ENCODE measurements at regions not wholly inside any gene's neighbourhood (a gene's known extent, or its start where the extent isn't known, plus 50 kb on each side); places are given as distances from the start of the nearest gene placed in this dataset.

GRCh38 chr15:56788359-56788758 is 55.0 kb upstream of the ZNF280D start:
- H3K4me1 ChIP-seq (ENCODE audit: control insufficient read depth, extremely low read depth, insufficient read depth, low read length) = no peaks in the 10 kb centered on the region
- dilution Hi-C loops (cut with MboI; ENCODE audit: extremely low pct_ligation_motif_present, low sequenced_read_pairs) = no loop called here
- peaks cover 2% of the 10 kb centered on the region for H3K9me3 ChIP-seq (ENCODE audit: control insufficient read depth, low read depth, low read length)
- no peaks in the 10 kb centered on the region for H3K79me2 ChIP-seq (ENCODE audit: control insufficient read depth, insufficient read depth, low read length)
- no peak for TF ChIP-seq CTCF (optimal IDR thresholded peaks at IDR 0.05 in 1 of 3, IDR thresholded peaks at IDR 0.05 in 1 of 3, conservative IDR thresholded peaks at IDR 0.05 in 1 of 3; ENCODE audit: extremely low read depth in 1 of 3, insufficient read depth in 2 of 3, low read length in 3 of 3)
- no peak for TF ChIP-seq EZH2 (IDR thresholded peaks at IDR 0.05; ENCODE audit: low read length)
- DNase-seq (ENCODE audit: low read depth, low spot score) (no peak), FAIRE-seq (no peak)
- no peak overlapping the region for H3K27ac ChIP-seq (ENCODE audit: control insufficient read depth, insufficient read depth, low read length)
- H3K36me3 ChIP-seq (ENCODE audit: control insufficient read depth in 2 of 2, extremely low read depth in 1 of 2, insufficient read depth in 2 of 2, low read length in 2 of 2) = no peaks in the 10 kb centered on the region
- no peak overlapping the region for H3K9ac ChIP-seq (ENCODE audit: control insufficient read depth, extremely low read depth, insufficient read depth, low read length)
- no peak overlapping the region for H2AFZ ChIP-seq (ENCODE audit: control insufficient read depth, low read length)
- H3K4me3 ChIP-seq (ENCODE audit: control insufficient read depth in 2 of 3, extremely low read depth in 1 of 3, insufficient read depth in 2 of 3, low read depth in 1 of 3, low read length in 3 of 3) = no peak overlapping the region
- no peaks in the 10 kb centered on the region for H4K20me1 ChIP-seq (ENCODE audit: control insufficient read depth, extremely low read depth, insufficient read depth, low read length)
- H3K27me3 ChIP-seq (ENCODE audit: control insufficient read depth, extremely low read depth, insufficient read depth, low read length) = no peaks in the 10 kb centered on the region
- H3K9me1 ChIP-seq (ENCODE audit: control insufficient read depth, extremely low read depth, insufficient read depth, low read length) = no peaks in the 10 kb centered on the region
- H3K4me2 ChIP-seq (ENCODE audit: control insufficient read depth, extremely low read depth, insufficient read depth, low read depth, low read length) = no peak overlapping the region

GRCh38 chr15:56786966-56787365 is 53.7 kb upstream of the ZNF280D start:
- DNase-seq (ENCODE audit: low read depth, low spot score) (no peak), FAIRE-seq (no peak)
- Histone ChIP-seq H3K4me3 (ENCODE audit: control insufficient read depth in 2 of 3, extremely low read depth in 1 of 3, insufficient read depth in 2 of 3, low read depth in 1 of 3, low read length in 3 of 3) (no peak overlapping the region), H3K79me2 (ENCODE audit: control insufficient read depth, insufficient read depth, low read length) (no peaks in the 10 kb centered on the region), H4K20me1 (ENCODE audit: control insufficient read depth, extremely low read depth, insufficient read depth, low read length) (no peaks in the 10 kb centered on the region), H3K27me3 (ENCODE audit: control insufficient read depth, extremely low read depth, insufficient read depth, low read length) (no peaks in the 10 kb centered on the region), H3K4me1 (ENCODE audit: control insufficient read depth, extremely low read depth, insufficient read depth, low read length) (no peaks in the 10 kb centered on the region), H3K9ac (ENCODE audit: control insufficient read depth, extremely low read depth, insufficient read depth, low read length) (no peak overlapping the region), H3K4me2 (ENCODE audit: control insufficient read depth, extremely low read depth, insufficient read depth, low read depth, low read length) (no peak overlapping the region), H3K9me1 (ENCODE audit: control insufficient read depth, extremely low read depth, insufficient read depth, low read length) (no peaks in the 10 kb centered on the region), H3K9me3 (ENCODE audit: control insufficient read depth, low read depth, low read length) (peaks cover 2% of the 10 kb centered on the region), H3K36me3 (ENCODE audit: control insufficient read depth in 2 of 2, extremely low read depth in 1 of 2, insufficient read depth in 2 of 2, low read length in 2 of 2) (no peaks in the 10 kb centered on the region), H2AFZ (ENCODE audit: control insufficient read depth, low read length) (no peak overlapping the region), H3K27ac (ENCODE audit: control insufficient read depth, insufficient read depth, low read length) (no peak overlapping the region)
- no peak for TF ChIP-seq CTCF (optimal IDR thresholded peaks at IDR 0.05 in 1 of 3, IDR thresholded peaks at IDR 0.05 in 1 of 3, conservative IDR thresholded peaks at IDR 0.05 in 1 of 3; ENCODE audit: extremely low read depth in 1 of 3, insufficient read depth in 2 of 3, low read length in 3 of 3)
- no peak for TF ChIP-seq EZH2 (IDR thresholded peaks at IDR 0.05; ENCODE audit: low read length)
- dilution Hi-C loops (cut with MboI; ENCODE audit: extremely low pct_ligation_motif_present, low sequenced_read_pairs) = no loop called here
